NCI-H1930 (cell line): ENCODE measurements at regions not wholly inside any gene's neighbourhood (a gene's known extent, or its start where the extent isn't known, plus 50 kb on each side); places are given as distances from the start of the nearest gene placed in this dataset.

Experiments used
- DNase-seq, 2 experiments: peaks; one replicate each; lab custom pipeline; 2025; lab: John Stamatoyannopoulos, UW

- DNase-seq = no peak
Measured at GRCh38 chrX:107560980-107561379, 67.3 kb upstream of the PRPS1 start.

- no peak for DNase-seq
Measured at GRCh38 chrX:107561468-107562215, 66.7 kb upstream of the PRPS1 start.

DNA sequence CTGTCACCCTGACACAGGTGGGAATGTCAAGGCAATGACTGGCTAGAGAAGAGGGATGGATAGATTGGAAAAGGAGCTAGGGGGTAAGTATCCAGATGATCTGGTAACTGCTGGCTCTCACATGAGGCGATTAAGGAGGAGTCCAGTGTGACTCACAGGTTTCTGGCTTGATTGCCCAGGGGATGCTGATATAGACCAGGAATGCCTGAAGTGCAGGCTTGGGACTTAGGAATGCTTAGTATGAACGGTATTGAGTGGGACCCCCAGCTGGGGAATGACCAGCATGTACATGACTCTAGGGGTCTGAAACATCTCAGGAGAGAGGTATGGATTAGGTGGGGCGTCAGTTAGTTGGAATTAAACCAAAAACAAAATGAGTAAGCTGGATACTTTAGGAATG lies 65.8 kb upstream of the PRPS1 start:
- no peak for DNase-seq

DNA sequence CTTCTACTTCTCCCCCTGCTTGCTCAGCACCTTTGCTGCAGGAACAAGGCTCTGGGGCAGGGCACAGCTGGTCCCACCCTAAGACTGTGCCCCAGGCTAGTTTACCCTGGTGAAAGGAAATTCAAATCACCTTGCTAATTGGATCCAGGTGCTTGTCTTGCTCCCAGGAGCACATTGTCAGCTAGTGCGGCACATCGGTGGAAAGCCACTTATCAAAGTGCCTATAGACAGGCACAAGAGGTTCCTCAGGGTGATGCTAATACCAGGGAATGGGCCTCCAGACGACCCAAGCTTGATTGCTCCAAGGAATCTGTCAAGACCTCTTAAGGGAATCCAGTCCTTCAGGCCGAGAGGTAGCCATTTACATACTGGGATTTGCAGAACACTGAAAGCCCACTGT lies 64.5 kb upstream of the PRPS1 start:
- no peak for DNase-seq

- no peak for DNase-seq
Measured at GRCh38 chrX:107565015-107565414, 63.3 kb upstream of the PRPS1 start.

DNA sequence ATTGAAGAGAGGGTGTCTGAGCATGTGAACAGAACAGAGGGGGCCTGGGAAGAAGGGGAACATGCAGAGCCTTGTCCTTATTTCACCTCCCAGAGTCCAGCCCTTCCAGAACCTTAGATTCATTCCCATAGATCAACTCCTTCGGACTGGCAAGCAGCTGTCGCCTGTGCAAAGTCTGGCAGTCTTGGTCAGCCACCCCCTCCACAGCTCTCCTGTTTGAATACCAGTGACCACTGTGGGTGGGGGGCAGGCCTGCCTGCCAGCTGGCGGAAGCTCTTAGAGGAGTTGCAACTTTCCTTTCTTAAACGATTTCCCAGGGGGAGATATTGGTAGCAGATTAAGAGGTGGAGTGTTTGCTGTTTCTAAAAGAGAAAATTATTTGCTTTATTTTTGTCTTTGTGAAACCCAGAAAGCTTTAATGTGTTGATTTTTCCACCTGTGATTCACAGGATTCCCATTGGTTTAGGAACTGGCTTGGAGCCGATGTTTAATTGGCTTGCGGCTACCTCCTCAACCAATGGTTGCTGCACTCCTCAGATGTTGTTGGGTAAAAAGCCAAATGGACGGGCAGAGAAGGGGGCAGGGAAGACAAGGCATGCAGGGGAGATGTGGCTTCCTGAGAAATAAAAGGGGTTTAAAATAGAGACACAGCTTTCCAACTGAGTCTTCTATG lies 62.2 kb upstream of the PRPS1 start:
- peak in 1 of 2 experiments; percentile 0 for DNase-seq

DNA sequence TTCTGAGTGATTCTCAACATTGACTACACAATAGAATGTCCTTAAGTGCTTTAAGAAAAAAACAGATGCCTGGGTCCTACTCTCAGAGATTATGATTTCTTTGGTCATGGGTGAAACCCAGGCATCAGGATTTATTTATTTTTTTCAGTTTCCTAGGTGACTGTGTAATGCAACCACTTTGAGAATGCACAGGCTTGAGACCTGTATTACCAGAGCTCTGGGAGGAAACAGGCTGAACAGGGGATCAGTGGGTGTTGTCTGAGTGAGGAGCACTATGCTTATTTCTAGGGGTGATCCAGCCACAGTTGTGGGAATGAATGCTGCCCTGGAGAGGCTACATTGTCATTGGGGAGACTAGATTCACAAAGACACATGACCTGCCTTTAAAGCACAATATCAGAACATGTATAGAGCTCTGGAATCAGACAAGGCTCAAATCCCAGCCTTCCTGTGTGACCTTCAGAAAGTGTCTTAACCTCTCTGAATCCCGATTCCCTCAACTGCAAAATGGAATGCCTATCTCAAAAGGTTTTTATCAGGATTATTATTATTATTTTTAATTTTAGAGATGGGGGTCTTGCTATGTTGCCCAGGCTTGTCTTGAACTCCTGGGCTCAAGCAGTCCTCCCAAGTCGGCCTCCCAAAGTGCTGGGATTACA lies 61.6 kb upstream of the PRPS1 start:
- DNase-seq = no peak

- no peak for DNase-seq
Measured at GRCh38 chrX:107567370-107567769, 60.9 kb upstream of the PRPS1 start.

- DNase-seq = no peak
Measured at GRCh38 chrX:107571296-107571998, 56.9 kb upstream of the PRPS1 start.

DNA sequence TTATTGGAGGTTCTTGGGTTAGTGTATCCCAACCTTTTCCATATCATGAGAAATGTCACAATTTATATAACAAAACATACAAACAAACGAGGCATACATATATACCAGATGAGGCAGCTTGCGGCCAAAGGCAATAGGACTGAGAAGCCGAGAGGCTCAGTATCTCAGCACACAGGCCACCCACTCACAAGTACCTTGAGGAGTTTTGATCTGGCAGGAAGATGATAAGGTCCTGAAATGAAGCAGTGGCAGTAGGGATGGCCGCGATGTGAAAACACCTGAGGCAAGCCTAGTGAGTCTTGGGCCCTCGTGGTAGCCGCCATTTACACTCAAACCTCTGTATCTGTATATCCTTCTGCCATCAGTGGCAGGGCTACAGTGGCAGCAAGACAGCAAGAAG lies 55.3 kb upstream of the PRPS1 start:
- no peak for DNase-seq

GRCh38 chrX:107574054-107574683 lies 54.1 kb upstream of the PRPS1 start:
- no peak for DNase-seq

- no peak for DNase-seq
Measured at GRCh38 chrX:107574711-107575110, 53.6 kb upstream of the PRPS1 start.

GRCh38 chrX:107576392-107576791 lies 51.9 kb upstream of the PRPS1 start:
- DNase-seq = no peak

GRCh38 chrX:107576841-107577240 lies 51.5 kb upstream of the PRPS1 start:
- DNase-seq = no peak

GRCh38 chrX:107577933-107578332 lies 50.4 kb upstream of the PRPS1 start:
- no peak for DNase-seq
